GM18507 (cell line): ENCODE measurements at regions not wholly inside any gene's neighbourhood (a gene's known extent, or its start where the extent isn't known, plus 50 kb on each side); places are given as distances from the start of the nearest gene placed in this dataset.

Experiments used
- DNase-seq: peaks from one replicate; pipeline ENCODE4 v3.0.0; 2011; ENCODE audit warnings: low read depth; ENCODE audit not compliant: insufficient read length; ENCODE audit errors: extremely low spot score
- FAIRE-seq: peaks from 2 replicates; lab custom pipeline; 2011; peaks lifted over from hg19 to GRCh38; lab: Jason Lieb, UNC

- DNase-seq (no peak), FAIRE-seq (no peak)
Observed at GRCh38 chr14:34355584-34356263, 106.3 kb downstream of the SPTSSA start.

- no peak for FAIRE-seq
- DNase-seq = no peak
Observed at GRCh38 chr14:34354556-34354955, 107.5 kb downstream of the SPTSSA start.

- DNase-seq (no peak), FAIRE-seq (no peak)
Observed at GRCh38 chr14:34350903-34351302, 111.1 kb downstream of the SPTSSA start.

GRCh38 chr14:34348592-34348991 is 113.4 kb downstream of the SPTSSA start:
- DNase-seq (no peak), FAIRE-seq (no peak)

- DNase-seq = no peak
- peak; percentile 71 for FAIRE-seq
Observed at GRCh38 chr14:34347683-34348082, 114.4 kb downstream of the SPTSSA start.

- DNase-seq (no peak), FAIRE-seq (no peak)
Observed at GRCh38 chr14:34345718-34346465, 116.1 kb downstream of the SPTSSA start.

GRCh38 chr14:34344318-34344717 is 117.7 kb downstream of the SPTSSA start:
- DNase-seq = no peak
- no peak for FAIRE-seq

GRCh38 chr14:34340025-34340625 is 121.9 kb downstream of the SPTSSA start:
- no peak for DNase-seq
- FAIRE-seq = no peak

- DNase-seq = no peak
- FAIRE-seq = no peak
Observed at GRCh38 chr14:34338056-34338455, 124.0 kb downstream of the SPTSSA start.

- DNase-seq (no peak), FAIRE-seq (no peak)
Observed at GRCh38 chr14:34336501-34336900, 125.5 kb downstream of the SPTSSA start.

- FAIRE-seq = no peak
- DNase-seq = no peak
Observed at GRCh38 chr14:34335968-34336367, 126.1 kb downstream of the SPTSSA start.

GRCh38 chr14:34334329-34334728 is 127.7 kb downstream of the SPTSSA start:
- FAIRE-seq (no peak), DNase-seq (no peak)

GRCh38 chr14:34331728-34332623 is 130.1 kb downstream of the SPTSSA start:
- FAIRE-seq (peak; percentile 69), DNase-seq (no peak)

- FAIRE-seq = no peak
- no peak for DNase-seq
Observed at GRCh38 chr14:34330846-34331245, 131.2 kb downstream of the SPTSSA start.

GRCh38 chr14:34329301-34329700 is 132.7 kb downstream of the SPTSSA start:
- no peak for DNase-seq
- FAIRE-seq = no peak

- no peak for FAIRE-seq
- no peak for DNase-seq
Observed at GRCh38 chr14:34328178-34328577, 133.9 kb downstream of the SPTSSA start.

- no peak for FAIRE-seq
- no peak for DNase-seq
Observed at GRCh38 chr14:34325493-34325892, 136.5 kb downstream of the SPTSSA start.

- no peak for DNase-seq
- FAIRE-seq = peak; percentile 77
Observed at GRCh38 chr14:34324363-34324795, 137.7 kb downstream of the SPTSSA start.

- DNase-seq (peak; percentile 45), FAIRE-seq (peak; percentile 82)
Observed at GRCh38 chr14:34322940-34323418, 139.1 kb downstream of the SPTSSA start.

GRCh38 chr14:34319140-34319539 is 142.9 kb downstream of the SPTSSA start:
- no peak for FAIRE-seq
- no peak for DNase-seq
